GM23248 (cell line): ENCODE measurements at regions not wholly inside any gene's neighbourhood (a gene's known extent, or its start where the extent isn't known, plus 50 kb on each side); places are given as distances from the start of the nearest gene placed in this dataset.

Experiments
- DNase-seq: peaks from one replicate; pipeline ENCODE4 v3.0.0-alpha.2; 2015
- H2AFZ ChIP-seq: fragments of 200-600 bp; sonication (generic); 2 replicates; pipeline ENCODE4 v1.6.1; 2016; ENCODE audit warnings: antibody characterized with exemption
- H3F3A ChIP-seq: fragments of 200-600 bp; sonication (generic); 2 replicates; pipeline ENCODE4 v1.6.1; 2016; ENCODE audit warnings: mild to moderate bottlenecking, antibody characterized with exemption, mixed run types; ENCODE audit not compliant: insufficient read depth
- H3K27ac ChIP-seq: fragments of 200-600 bp; sonication (generic); 2 replicates; pipeline ENCODE4 v1.5.1; 2016; ENCODE audit warnings: mild to moderate bottlenecking
- H3K27me3 ChIP-seq: fragments of 200-600 bp; sonication (generic); replicated peaks from 2 replicates; pipeline ENCODE4 v1.6.1; 2016; ENCODE audit warnings: mild to moderate bottlenecking; ENCODE audit not compliant: insufficient read depth
- H3K36me3 ChIP-seq: fragments of 200-600 bp; sonication (generic); 2 replicates; pipeline ENCODE4 v1.6.1; 2016; ENCODE audit warnings: low read depth, mild to moderate bottlenecking
- H3K4me1 ChIP-seq: fragments of 200-600 bp; sonication (generic); 2 replicates; pipeline ENCODE4 v1.6.1; 2016; ENCODE audit warnings: mild to moderate bottlenecking; ENCODE audit not compliant: insufficient read depth
- H3K4me2 ChIP-seq: fragments of 200-600 bp; sonication (generic); one replicate; pipeline ENCODE4 v1.6.1; 2016; ENCODE audit warnings: mild to moderate bottlenecking; ENCODE audit not compliant: unreplicated experiment
- H3K4me3 ChIP-seq: fragments of 200-600 bp; sonication (generic); 2 replicates; pipeline ENCODE4 v1.5.1; 2016; ENCODE audit warnings: mild to moderate bottlenecking
- H3K79me2 ChIP-seq: fragments of 200-600 bp; sonication (generic); 2 replicates; pipeline ENCODE4 v1.6.1; 2016; ENCODE audit warnings: mild to moderate bottlenecking; ENCODE audit not compliant: insufficient read depth
- H3K9ac ChIP-seq: fragments of 200-600 bp; sonication (generic); 2 replicates; pipeline ENCODE4 v1.6.1; 2016; ENCODE audit warnings: mild to moderate bottlenecking
- H3K9me2 ChIP-seq: fragments of 200-600 bp; sonication (generic); 2 replicates; pipeline ENCODE4 v1.6.1; 2016; ENCODE audit warnings: mixed run types, mild to moderate bottlenecking, moderate library complexity; ENCODE audit not compliant: insufficient read depth
- H3K9me3 ChIP-seq: fragments of 200-600 bp; sonication (generic); one replicate; pipeline ENCODE4 v1.6.1; 2017; ENCODE audit warnings: low read depth
- H4K20me1 ChIP-seq: fragments of 200-600 bp; sonication (generic); 2 replicates; pipeline ENCODE4 v1.6.0; 2016; ENCODE audit not compliant: insufficient read depth
- EZH2 ChIP-seq: fragments of 200-600 bp; sonication (generic); IDR thresholded peaks from 2 replicates; pipeline ENCODE4 v1.6.1; 2018; ENCODE audit warnings: antibody characterized with exemption, mild to moderate bottlenecking; ENCODE audit not compliant: insufficient read depth, poor library complexity, severe bottlenecking
- EZH2phosphoT487 ChIP-seq: fragments of 200-600 bp; sonication (generic); IDR thresholded peaks from 2 replicates; pipeline ENCODE4 v1.6.1; 2018; ENCODE audit warnings: antibody characterized with exemption, moderate library complexity, mild to moderate bottlenecking, low read depth; ENCODE audit not compliant: insufficient read depth
- WGBS, 2 experiments: methylation state at CpG; one replicate each; pipeline ENCODE4 v1.1.6; 2015 to 2017; ENCODE audit warnings: low lambda C conversion rate in 2 of 2, low coverage in 1 of 2; ENCODE audit errors: missing lambda C conversion rate in 2 of 2; 5-methylcytosine and 5-hydroxymethylcytosine counted together
- in situ Hi-C: fragments of 300-500 bp; cut with MboI; formaldehyde crosslinking; loops from 2 replicates; pipeline ENCODE4 v1.15.0; 2020

GRCh38 chr12:46530373-46531056 is 157.9 kb upstream of the SLC38A2 start:
- H3K9me3 ChIP-seq: no peaks in the 10 kb centered on the region
- H3K4me2 ChIP-seq: no peak overlapping the region
- 93 to 98% methylated on average over 6 to 12 of the region's 14 CpGs for WGBS, 2 experiments
- no peaks in the 10 kb centered on the region for H3K36me3 ChIP-seq
- H3K9ac ChIP-seq: no peak overlapping the region
- no peak for DNase-seq
- no peaks in the 10 kb centered on the region for H3K27me3 ChIP-seq
- no peak overlapping the region for H3K4me3 ChIP-seq
- no peaks in the 10 kb centered on the region for H4K20me1 ChIP-seq
- no peaks in the 10 kb centered on the region for H3K79me2 ChIP-seq
- in situ Hi-C loops: no loop called here
- no peak for TF ChIP-seq EZH2phosphoT487
- no peak for TF ChIP-seq EZH2
- H3K9me2 ChIP-seq: no peaks in the 10 kb centered on the region
- H3K4me1 ChIP-seq: peaks cover 4% of the 10 kb centered on the region
- H3K27ac ChIP-seq: no peak overlapping the region
- no peak overlapping the region for H2AFZ ChIP-seq
- peaks cover 5% of the 10 kb centered on the region for H3F3A ChIP-seq

GRCh38 chr12:46526233-46526632 is 153.7 kb upstream of the SLC38A2 start:
- Histone ChIP-seq H4K20me1 (no peaks in the 10 kb centered on the region), H3K27ac (no peak overlapping the region), H3K9ac (no peak overlapping the region), H2AFZ (no peak overlapping the region), H3K79me2 (peaks cover 18% of the 10 kb centered on the region), H3K4me2 (no peak overlapping the region), H3K27me3 (no peaks in the 10 kb centered on the region), H3K9me3 (no peaks in the 10 kb centered on the region), H3K4me1 (peaks cover 40% of the 10 kb centered on the region), H3K4me3 (no peak overlapping the region), H3K36me3 (no peaks in the 10 kb centered on the region), H3F3A (peaks cover 35% of the 10 kb centered on the region), H3K9me2 (no peaks in the 10 kb centered on the region)
- in situ Hi-C loops: no loop called here
- 79 to 89% methylated on average over 3 of the region's 3 CpGs for WGBS, 2 experiments
- no peak for TF ChIP-seq EZH2phosphoT487
- no peak for TF ChIP-seq EZH2
- DNase-seq: no peak

GRCh38 chr12:46524778-46525177 is 152.2 kb upstream of the SLC38A2 start:
- Histone ChIP-seq H3K9ac (peak overlapping the region; percentile 78), H3K9me2 (no peaks in the 10 kb centered on the region), H3K27ac (peak overlapping the region; percentile 98), H3K36me3 (no peaks in the 10 kb centered on the region), H3K4me1 (peaks cover 40% of the 10 kb centered on the region), H4K20me1 (no peaks in the 10 kb centered on the region), H3K27me3 (no peaks in the 10 kb centered on the region), H3K4me2 (peak overlapping the region; percentile 83), H3F3A (peaks cover 35% of the 10 kb centered on the region), H3K4me3 (peak overlapping the region; percentile 65), H3K79me2 (peaks cover 18% of the 10 kb centered on the region), H3K9me3 (no peaks in the 10 kb centered on the region), H2AFZ (peak overlapping the region; percentile 78)
- DNase-seq: peak; percentile 80
- 13 to 24% methylated on average over 2 of the region's 2 CpGs for WGBS, 2 experiments
- TF ChIP-seq EZH2phosphoT487 (no peak), EZH2 (no peak)
- in situ Hi-C loops: no loop called here

- H3K27me3 ChIP-seq: no peaks in the 10 kb centered on the region
- in situ Hi-C loops: no loop called here
- no peaks in the 10 kb centered on the region for H3K36me3 ChIP-seq
- H3K27ac ChIP-seq: peak overlapping the region; percentile 98
- peak; percentile 98 for DNase-seq
- 5 to 7% methylated on average over 10 of the region's 10 CpGs for WGBS, 2 experiments
- H3K4me1 ChIP-seq: peaks cover 40% of the 10 kb centered on the region
- H3K9me2 ChIP-seq: no peaks in the 10 kb centered on the region
- H3K9ac ChIP-seq: peak overlapping the region; percentile 78
- peak overlapping the region; percentile 65 for H3K4me3 ChIP-seq
- no peaks in the 10 kb centered on the region for H4K20me1 ChIP-seq
- TF ChIP-seq EZH2 (no peak), EZH2phosphoT487 (no peak)
- H3K9me3 ChIP-seq: no peaks in the 10 kb centered on the region
- H3K79me2 ChIP-seq: peaks cover 18% of the 10 kb centered on the region
- H2AFZ ChIP-seq: peak overlapping the region; percentile 78
- peak overlapping the region; percentile 83 for H3K4me2 ChIP-seq
- H3F3A ChIP-seq: peaks cover 35% of the 10 kb centered on the region
Observed at GRCh38 chr12:46523863-46524770, 151.5 kb upstream of the SLC38A2 start.
